Mesendoderm (in vitro differentiated cells): ENCODE measurements at regions not wholly inside any gene's neighbourhood (a gene's known extent, or its start where the extent isn't known, plus 50 kb on each side); places are given as distances from the start of the nearest gene placed in this dataset.

ENCODE experiments used
- DNase-seq: peaks from one replicate; pipeline ENCODE4 v3.0.0; 2013
- H2AK5ac ChIP-seq: 2 replicates; pipeline ENCODE4 v1.6.1; 2013; ENCODE audit warnings: low read length, inconsistent platforms
- H2BK120ac ChIP-seq: 2 replicates; pipeline ENCODE4 v1.6.1; 2013; ENCODE audit warnings: low read depth, mild to moderate bottlenecking, low read length, moderate library complexity, mixed read lengths
- H2BK15ac ChIP-seq: replicated peaks from 2 replicates; pipeline ENCODE4 v1.6.1; 2013; ENCODE audit warnings: low read depth, mild to moderate bottlenecking, moderate library complexity
- H2BK5ac ChIP-seq: 2 replicates; pipeline ENCODE4 v1.6.1; 2013; ENCODE audit warnings: low read length, inconsistent platforms
- H3K18ac ChIP-seq: 2 replicates; pipeline ENCODE4 v1.6.1; 2013; ENCODE audit warnings: mild to moderate bottlenecking, low read length, mixed read lengths
- H3K23ac ChIP-seq: one replicate; pipeline ENCODE4 v1.6.1; 2013; ENCODE audit warnings: low read length
- H3K27ac ChIP-seq: 2 replicates; pipeline ENCODE4 v1.5.1; 2013; ENCODE audit warnings: low read depth, mild to moderate bottlenecking, inconsistent platforms, low read length, moderate library complexity
- H3K27me3 ChIP-seq: 2 replicates; pipeline ENCODE4 v1.6.1; 2013; ENCODE audit warnings: low read length, control low read depth, mild to moderate bottlenecking, inconsistent platforms; ENCODE audit not compliant: insufficient read depth, poor library complexity
- H3K36me3 ChIP-seq: 2 replicates; pipeline ENCODE4 v1.6.1; 2013; ENCODE audit warnings: low read length, inconsistent platforms; ENCODE audit not compliant: control insufficient read depth, insufficient read depth
- H3K4ac ChIP-seq: one replicate; pipeline ENCODE4 v1.6.1; 2013; ENCODE audit warnings: low read depth, mild to moderate bottlenecking, low read length, moderate library complexity
- H3K4me1 ChIP-seq: 2 replicates; pipeline ENCODE4 v1.6.1; 2013; ENCODE audit warnings: low read depth, low read length, inconsistent platforms; ENCODE audit not compliant: control insufficient read depth
- H3K4me2 ChIP-seq: 2 replicates; pipeline ENCODE4 v1.6.1; 2013; ENCODE audit warnings: low read length
- H3K4me3 ChIP-seq: 2 replicates; pipeline ENCODE4 v1.5.1; 2013; ENCODE audit warnings: mild to moderate bottlenecking, low read length
- H3K56ac ChIP-seq: one replicate; pipeline ENCODE4 v1.6.1; 2013; ENCODE audit warnings: low read length
- H3K79me1 ChIP-seq: 2 replicates; pipeline ENCODE4 v1.6.1; 2013; ENCODE audit warnings: low read length, inconsistent platforms
- H3K79me2 ChIP-seq: 2 replicates; pipeline ENCODE4 v1.6.1; 2013; ENCODE audit warnings: mild to moderate bottlenecking, low read length; ENCODE audit not compliant: control insufficient read depth, insufficient read depth
- H3K9ac ChIP-seq: 2 replicates; pipeline ENCODE4 v1.6.1; 2013; ENCODE audit warnings: low read length, inconsistent platforms
- H4K5ac ChIP-seq: one replicate; pipeline ENCODE4 v1.6.1; 2013; ENCODE audit warnings: low read length
- H4K8ac ChIP-seq: one replicate; pipeline ENCODE4 v1.6.1; 2013; ENCODE audit warnings: low read depth, mild to moderate bottlenecking, control low read depth, low read length, moderate library complexity
- WGBS: extraction: QIAGEN DNeasy Blood & Tissue Kit; methylation state at CpG from one replicate; pipeline ENCODE4 v1.1.7; 2013; ENCODE audit warnings: low lambda C conversion rate, missing lambda C conversion rate; ENCODE audit not compliant: insufficient coverage; ENCODE audit errors: extremely low coverage; 5-methylcytosine and 5-hydroxymethylcytosine counted together

DNA sequence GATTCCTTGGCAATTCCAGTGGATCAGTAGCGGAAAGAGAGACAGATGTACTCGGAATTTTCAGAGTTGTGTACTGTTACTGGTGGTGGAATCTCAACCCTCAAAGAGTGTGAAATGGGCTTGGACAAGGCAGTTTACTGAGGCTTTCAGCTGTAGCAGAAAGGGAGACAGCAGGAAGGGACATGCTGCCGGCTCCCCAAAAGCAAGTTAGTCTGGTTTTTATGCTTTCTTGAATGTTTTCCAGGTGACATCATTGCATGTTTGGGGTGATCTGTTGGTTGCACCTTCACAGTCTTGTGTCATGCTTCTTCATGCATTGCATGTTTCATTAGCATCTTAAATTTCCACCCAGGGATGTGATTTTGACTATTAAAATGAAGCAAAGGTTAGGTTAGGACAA, 1282.2 kb downstream of the ADGRL3 start:
- no peaks in the 10 kb centered on the region for H3K79me1 ChIP-seq
- H3K4ac ChIP-seq = no peak overlapping the region
- H3K9ac ChIP-seq = no peak overlapping the region
- H3K4me1 ChIP-seq = no peaks in the 10 kb centered on the region
- H3K4me2 ChIP-seq = no peak overlapping the region
- DNase-seq = peak; percentile 75
- H3K23ac ChIP-seq = no peak overlapping the region
- no peaks in the 10 kb centered on the region for H3K36me3 ChIP-seq
- H3K4me3 ChIP-seq = no peak overlapping the region
- no peak overlapping the region for H4K8ac ChIP-seq
- no peaks in the 10 kb centered on the region for H3K79me2 ChIP-seq
- WGBS = no CpG with 5 or more reads among the region's 3 CpGs
- no peak overlapping the region for H2BK15ac ChIP-seq
- no peak overlapping the region for H2AK5ac ChIP-seq
- no peak overlapping the region for H3K27ac ChIP-seq
- H3K18ac ChIP-seq = no peak overlapping the region
- no peak overlapping the region for H2BK120ac ChIP-seq
- no peak overlapping the region for H2BK5ac ChIP-seq
- H4K5ac ChIP-seq = no peak overlapping the region
- H3K56ac ChIP-seq = no peak overlapping the region
- no peaks in the 10 kb centered on the region for H3K27me3 ChIP-seq

DNA sequence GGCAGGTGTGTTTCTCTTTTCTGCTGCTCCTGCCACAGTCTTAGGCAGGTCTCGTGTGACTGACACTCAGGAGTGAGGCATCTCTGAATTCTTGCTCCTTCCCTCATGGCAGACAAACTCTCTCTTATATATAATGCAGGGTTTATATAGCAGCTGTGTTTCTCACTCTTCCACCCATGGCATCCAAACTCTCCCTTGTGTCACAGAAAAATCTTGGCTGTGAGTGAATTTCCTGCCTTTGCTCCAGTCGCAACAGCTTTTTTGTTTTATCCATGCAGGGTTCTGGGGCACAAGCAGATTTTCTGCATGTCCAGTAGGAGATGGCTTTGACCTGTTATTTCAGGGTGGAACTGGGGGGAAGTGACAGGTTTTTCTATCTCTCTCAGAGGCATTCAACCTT, 1275.5 kb downstream of the ADGRL3 start:
- no peak overlapping the region for H3K4me2 ChIP-seq
- H3K79me1 ChIP-seq = no peaks in the 10 kb centered on the region
- H3K23ac ChIP-seq = no peak overlapping the region
- H2AK5ac ChIP-seq = no peak overlapping the region
- no peak overlapping the region for H2BK120ac ChIP-seq
- no peak overlapping the region for H4K5ac ChIP-seq
- no peak overlapping the region for H3K56ac ChIP-seq
- no peak overlapping the region for H4K8ac ChIP-seq
- no peak overlapping the region for H3K4me3 ChIP-seq
- no peaks in the 10 kb centered on the region for H3K4me1 ChIP-seq
- no peaks in the 10 kb centered on the region for H3K27me3 ChIP-seq
- H3K36me3 ChIP-seq = no peaks in the 10 kb centered on the region
- no peak for DNase-seq
- no peak overlapping the region for H3K4ac ChIP-seq
- no peak overlapping the region for H3K9ac ChIP-seq
- no peak overlapping the region for H2BK5ac ChIP-seq
- H3K18ac ChIP-seq = no peak overlapping the region
- no peaks in the 10 kb centered on the region for H3K79me2 ChIP-seq
- H2BK15ac ChIP-seq = no peak overlapping the region
- no CpG with 5 or more reads among the region's 2 CpGs for WGBS
- H3K27ac ChIP-seq = no peak overlapping the region

DNA sequence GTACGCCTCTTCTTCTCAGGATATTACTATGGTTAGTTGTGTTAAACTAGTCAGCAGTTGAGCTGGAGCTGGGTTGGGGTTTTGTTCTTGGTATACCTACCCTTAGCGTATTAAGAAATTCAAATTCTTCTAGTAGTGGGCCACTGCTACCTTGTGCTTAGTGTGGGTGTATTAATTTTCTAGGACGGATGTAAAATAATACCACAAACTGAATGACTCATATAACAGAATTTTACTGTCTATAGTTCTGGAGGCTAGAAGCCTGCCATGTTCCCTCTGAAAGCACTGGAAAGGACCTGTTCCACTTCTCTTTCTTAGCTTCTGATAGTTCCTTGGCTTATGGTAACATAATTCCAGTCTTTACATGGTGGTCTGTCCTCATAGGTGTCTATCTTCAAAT, 1274.7 kb downstream of the ADGRL3 start:
- no CpG with 5 or more reads among the region's 3 CpGs for WGBS
- Histone ChIP-seq H3K4ac (no peak overlapping the region), H3K4me1 (no peaks in the 10 kb centered on the region), H3K18ac (no peak overlapping the region), H3K27me3 (no peaks in the 10 kb centered on the region), H3K9ac (no peak overlapping the region), H2BK5ac (no peak overlapping the region), H3K36me3 (no peaks in the 10 kb centered on the region), H3K4me2 (no peak overlapping the region), H3K79me2 (no peaks in the 10 kb centered on the region), H3K27ac (no peak overlapping the region), H2BK15ac (no peak overlapping the region), H3K79me1 (no peaks in the 10 kb centered on the region), H4K5ac (no peak overlapping the region), H3K23ac (no peak overlapping the region), H2BK120ac (no peak overlapping the region), H4K8ac (no peak overlapping the region), H2AK5ac (no peak overlapping the region), H3K56ac (no peak overlapping the region), H3K4me3 (no peak overlapping the region)
- no peak for DNase-seq

DNA sequence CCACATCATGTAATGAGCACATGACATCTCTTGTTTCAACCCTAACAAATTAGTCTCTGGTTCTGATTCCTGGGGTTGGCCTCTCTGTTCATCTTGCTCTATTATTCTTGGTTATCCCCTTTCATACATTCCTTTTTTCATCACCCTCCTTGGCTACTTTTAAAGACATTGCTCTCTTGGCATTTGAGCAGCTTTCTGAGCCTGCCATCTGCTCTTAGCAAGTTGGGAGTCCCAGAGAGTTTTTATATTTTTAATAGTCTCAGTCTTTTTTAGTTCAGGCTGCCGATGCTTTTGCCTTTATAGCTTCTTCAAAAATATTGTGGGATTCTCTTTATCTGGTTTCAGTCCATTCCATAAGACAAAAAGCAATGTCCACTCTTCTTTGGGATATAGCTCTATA, 1270.9 kb downstream of the ADGRL3 start:
- H3K4me1 ChIP-seq = no peaks in the 10 kb centered on the region
- no peak overlapping the region for H2AK5ac ChIP-seq
- no peak overlapping the region for H2BK15ac ChIP-seq
- no peaks in the 10 kb centered on the region for H3K36me3 ChIP-seq
- no peaks in the 10 kb centered on the region for H3K79me2 ChIP-seq
- H3K9ac ChIP-seq = no peak overlapping the region
- no peak overlapping the region for H3K4ac ChIP-seq
- WGBS = no CpG with 5 or more reads among the region's 1 CpG
- no peak overlapping the region for H3K27ac ChIP-seq
- H3K27me3 ChIP-seq = no peaks in the 10 kb centered on the region
- no peak overlapping the region for H2BK120ac ChIP-seq
- no peak overlapping the region for H3K4me3 ChIP-seq
- no peak overlapping the region for H3K23ac ChIP-seq
- H3K4me2 ChIP-seq = no peak overlapping the region
- no peak overlapping the region for H3K18ac ChIP-seq
- no peak overlapping the region for H4K8ac ChIP-seq
- no peak overlapping the region for H4K5ac ChIP-seq
- no peak overlapping the region for H2BK5ac ChIP-seq
- H3K79me1 ChIP-seq = no peaks in the 10 kb centered on the region
- no peak overlapping the region for H3K56ac ChIP-seq
- DNase-seq = no peak

DNA sequence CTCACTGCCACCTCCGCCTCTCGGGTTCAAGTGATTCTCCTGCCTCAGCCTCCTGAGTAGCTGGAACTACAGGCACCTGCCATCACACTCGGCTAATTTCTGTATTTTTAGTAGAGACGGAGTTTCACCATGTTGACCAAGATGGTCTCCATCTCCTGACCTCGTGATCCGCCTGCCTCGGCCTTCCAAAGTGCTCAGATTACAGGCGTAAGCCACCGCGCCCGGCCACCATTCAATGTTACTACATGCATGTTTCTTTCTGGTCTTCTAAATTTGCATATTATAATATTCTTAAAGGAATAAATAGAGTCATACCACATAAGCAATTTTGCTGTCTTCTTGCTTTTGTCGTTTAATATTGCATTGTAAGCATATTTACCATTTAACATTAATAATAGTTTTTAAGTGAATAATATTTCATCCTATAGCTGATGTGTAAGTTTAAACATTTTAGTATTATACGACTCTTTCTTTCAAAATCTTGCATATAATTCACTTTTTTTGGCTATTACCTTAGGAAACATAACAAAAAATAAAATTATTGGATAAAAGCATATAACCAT, 1270.4 kb downstream of the ADGRL3 start:
- H3K27ac ChIP-seq = no peak overlapping the region
- H3K18ac ChIP-seq = no peak overlapping the region
- H2BK15ac ChIP-seq = no peak overlapping the region
- no peaks in the 10 kb centered on the region for H3K79me1 ChIP-seq
- H3K4me1 ChIP-seq = no peaks in the 10 kb centered on the region
- no peak overlapping the region for H3K23ac ChIP-seq
- H3K4ac ChIP-seq = no peak overlapping the region
- H3K4me2 ChIP-seq = no peak overlapping the region
- DNase-seq = no peak
- H3K79me2 ChIP-seq = no peaks in the 10 kb centered on the region
- no peaks in the 10 kb centered on the region for H3K27me3 ChIP-seq
- WGBS = no CpG with 5 or more reads among the region's 13 CpGs
- no peak overlapping the region for H4K5ac ChIP-seq
- no peak overlapping the region for H2BK5ac ChIP-seq
- no peak overlapping the region for H2AK5ac ChIP-seq
- no peak overlapping the region for H3K4me3 ChIP-seq
- H3K9ac ChIP-seq = no peak overlapping the region
- no peak overlapping the region for H2BK120ac ChIP-seq
- H4K8ac ChIP-seq = no peak overlapping the region
- no peak overlapping the region for H3K56ac ChIP-seq
- no peaks in the 10 kb centered on the region for H3K36me3 ChIP-seq

DNA sequence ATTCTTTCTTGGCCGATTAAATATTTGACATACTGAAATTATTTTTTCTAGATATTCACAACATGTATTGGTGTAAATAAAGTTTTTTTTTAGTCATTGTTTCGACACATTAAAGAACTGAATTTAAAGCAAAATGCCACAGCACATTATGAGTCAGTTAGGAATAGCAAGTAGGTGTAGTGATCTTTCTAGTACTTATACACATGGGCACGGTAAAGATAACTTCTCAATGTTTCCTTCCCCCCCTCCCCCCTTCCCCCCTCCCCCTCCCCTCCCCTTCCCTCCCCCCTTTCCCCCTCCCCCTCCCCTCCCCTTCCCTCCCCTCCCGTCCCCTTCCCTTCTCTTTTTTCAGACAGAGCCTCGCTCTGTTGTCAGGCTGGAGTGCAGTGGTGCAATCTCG, 1269.9 kb downstream of the ADGRL3 start:
- H3K4ac ChIP-seq = no peak overlapping the region
- no peak overlapping the region for H3K27ac ChIP-seq
- no peak overlapping the region for H3K23ac ChIP-seq
- no peak for DNase-seq
- H3K27me3 ChIP-seq = no peaks in the 10 kb centered on the region
- H3K79me1 ChIP-seq = no peaks in the 10 kb centered on the region
- no peak overlapping the region for H2BK120ac ChIP-seq
- H2AK5ac ChIP-seq = no peak overlapping the region
- no peak overlapping the region for H3K18ac ChIP-seq
- no peak overlapping the region for H3K56ac ChIP-seq
- H3K36me3 ChIP-seq = no peaks in the 10 kb centered on the region
- no CpG with 5 or more reads among the region's 6 CpGs for WGBS
- H2BK5ac ChIP-seq = no peak overlapping the region
- H3K9ac ChIP-seq = no peak overlapping the region
- H2BK15ac ChIP-seq = no peak overlapping the region
- no peaks in the 10 kb centered on the region for H3K4me1 ChIP-seq
- no peak overlapping the region for H3K4me3 ChIP-seq
- H4K8ac ChIP-seq = no peak overlapping the region
- H3K79me2 ChIP-seq = no peaks in the 10 kb centered on the region
- no peak overlapping the region for H3K4me2 ChIP-seq
- no peak overlapping the region for H4K5ac ChIP-seq
